SU-DHL-6 (cell line): ENCODE measurements at regions not wholly inside any gene's neighbourhood (a gene's known extent, or its start where the extent isn't known, plus 50 kb on each side); places are given as distances from the start of the nearest gene placed in this dataset.

ENCODE experiments used
- CTCF ChIP-seq: fragments of 200-600 bp; sonication (generic); IDR thresholded peaks from one replicate; pipeline ENCODE4 v1.5.1; 2017; ENCODE audit warnings: antibody characterized with exemption, mild to moderate bottlenecking, low read length, moderate library complexity; ENCODE audit not compliant: insufficient read depth, poor library complexity, severe bottlenecking
- EZH2phosphoT487 ChIP-seq: fragments of 200-600 bp; sonication (generic), shearing (Covaris generic); conservative IDR thresholded peaks from 2 replicates; pipeline ENCODE4 v1.6.1; 2018; ENCODE audit warnings: mild to moderate bottlenecking, antibody characterized with exemption, low read length, moderate library complexity, mixed read lengths

GRCh38 chr13:80844164-80844563, 503.2 kb upstream of the SPRY2 start:
- TF ChIP-seq CTCF, result no peak
- TF ChIP-seq EZH2phosphoT487, result no peak
